B cell (primary cell): ENCODE measurements at regions not wholly inside any gene's neighbourhood (a gene's known extent, or its start where the extent isn't known, plus 50 kb on each side); places are given as distances from the start of the nearest gene placed in this dataset.

Source experiments
- ATAC-seq: fragments of 200-7000 bp; cut with Tn5 transposase; one replicate; pipeline ENCODE4 v1.10.0; 2021; ENCODE audit warnings: low read depth, mild to moderate bottlenecking, moderate number of reproducible peaks, moderate library complexity
- CTCF ChIA-PET: fragments of 350-600 bp; sonication (Branson Sonifier 250); formaldehyde crosslinking; loops from one replicate; lab custom pipeline; 2021; ENCODE audit warnings: antibody characterized with exemption, inconsistent platforms; lab: Charles Lee
- POLR2A ChIA-PET: fragments of 350-600 bp; sonication (Branson Sonifier 250); formaldehyde crosslinking; loops from one replicate; lab custom pipeline; 2021; ENCODE audit warnings: antibody characterized with exemption; lab: Charles Lee
- DNase-seq: peaks from one replicate; pipeline ENCODE4 v3.0.0; 2013
- H2AFZ ChIP-seq: 2 replicates; pipeline ENCODE4 v1.6.1; 2012; ENCODE audit warnings: mild to moderate bottlenecking, low read depth, low read length; ENCODE audit not compliant: insufficient read depth, poor library complexity, severe bottlenecking
- H3K27ac ChIP-seq, 2 donors: 1 replicate in 1 of 2; 2 replicates in 1 of 2; pipeline ENCODE4 v1.5.1; 2012 to 2013; ENCODE audit warnings: low read length in 2 of 2, mild to moderate bottlenecking in 2 of 2, moderate library complexity in 1 of 2
- H3K27me3 ChIP-seq, 4 experiments: fragments of 200-600 bp in 1 of 4; sonication (generic) in 1 of 4; replicated peaks in 1 of 4; 1 replicate in 2 of 4; 2 replicates in 2 of 4; pipeline versions ENCODE4 v1.6.1 to v1.7.0; 2013 to 2016; ENCODE audit warnings: low read length in 3 of 4, mild to moderate bottlenecking in 2 of 4, mixed read lengths in 1 of 4, moderate library complexity in 1 of 4; ENCODE audit not compliant: insufficient read depth in 4 of 4, control insufficient read depth in 3 of 4; ENCODE audit errors: control extremely low read depth in 1 of 4
- H3K36me3 ChIP-seq, 2 experiments: replicated peaks in 1 of 2; 1 replicate in 1 of 2; 2 replicates in 1 of 2; pipeline versions ENCODE4 v1.6.1 to v1.7.1; 2013; ENCODE audit warnings: low read length in 1 of 2; ENCODE audit not compliant: insufficient read depth in 2 of 2, control insufficient read depth in 1 of 2; ENCODE audit errors: control extremely low read depth in 1 of 2, extremely low read depth in 1 of 2
- H3K4me1 ChIP-seq, 2 donors: fragments of 200-600 bp in 1 of 2; sonication (generic) in 1 of 2; 1 replicate in 1 of 2; 2 replicates in 1 of 2; pipeline versions ENCODE4 v1.5.1 to v1.6.1; 2013 to 2017; ENCODE audit warnings: low read length in 2 of 2; ENCODE audit not compliant: control insufficient read depth in 2 of 2, insufficient read depth in 2 of 2
- H3K4me2 ChIP-seq: replicated peaks from 2 replicates; pipeline ENCODE3; 2012; ENCODE audit warnings: mild to moderate bottlenecking, low read depth, low read length; ENCODE audit not compliant: poor library complexity, severe bottlenecking
- H3K4me3 ChIP-seq, 5 experiments: fragments of 200-600 bp in 1 of 5; sonication (generic) in 1 of 5; 1 replicate in 3 of 5; 2 replicates in 2 of 5; pipeline versions ENCODE4 v1.5.1 to v1.7.0; 2011 to 2016; ENCODE audit warnings: low read length in 4 of 5, mild to moderate bottlenecking in 4 of 5, low read depth in 2 of 5, control low read depth in 1 of 5, moderate library complexity in 1 of 5; ENCODE audit not compliant: insufficient read depth in 1 of 5; ENCODE audit errors: control extremely low read depth in 1 of 5, extremely low read depth in 1 of 5
- H3K79me2 ChIP-seq: fragments of 200-600 bp; sonication (generic); one replicate; pipeline ENCODE4 v1.6.0; 2016; ENCODE audit warnings: low read length; ENCODE audit not compliant: control insufficient read depth, insufficient read depth
- H3K9ac ChIP-seq: fragments of 200-600 bp; sonication (generic); 2 replicates; pipeline ENCODE4 v1.6.1; 2017; ENCODE audit warnings: mild to moderate bottlenecking, low read length, moderate library complexity
- H3K9me3 ChIP-seq, 3 donors: one replicate each; pipeline versions ENCODE4 v1.6.1 to v1.7.1; 2013; ENCODE audit warnings: low read length in 2 of 3; ENCODE audit not compliant: control insufficient read depth in 2 of 3, insufficient read depth in 1 of 3; ENCODE audit errors: control extremely low read depth in 1 of 3
- H4K20me1 ChIP-seq: 2 replicates; pipeline ENCODE4 v1.6.0; 2012; ENCODE audit warnings: mild to moderate bottlenecking, low read length; ENCODE audit not compliant: insufficient read depth, control insufficient read depth, poor library complexity, severe bottlenecking
- H3K27ac Mint-ChIP-seq: one replicate; pipeline ENCODE4 v1.8.0; 2021; ENCODE audit warnings: mixed read lengths
- H3K27me3 Mint-ChIP-seq: one replicate; pipeline ENCODE4 v1.8.0; 2021; ENCODE audit warnings: mixed read lengths
- H3K4me1 Mint-ChIP-seq: one replicate; pipeline ENCODE4 v1.8.0; 2021; ENCODE audit warnings: mixed read lengths
- H3K4me3 Mint-ChIP-seq: one replicate; pipeline ENCODE4 v1.8.0; 2021; ENCODE audit warnings: mixed read lengths
- H3K9me3 Mint-ChIP-seq: one replicate; pipeline ENCODE4 v1.8.0; 2022; ENCODE audit warnings: mixed read lengths; ENCODE audit not compliant: insufficient read depth
- EZH2 ChIP-seq: IDR thresholded peaks from 2 replicates; pipeline ENCODE4 v1.6.1; 2012; ENCODE audit warnings: borderline replicate concordance, low read depth, mild to moderate bottlenecking, moderate library complexity, low read length; ENCODE audit not compliant: insufficient read depth, poor library complexity, severe bottlenecking
- WGBS: methylation state at CpG from one replicate; pipeline ENCODE4 v1.1.5; 2013; ENCODE audit warnings: missing lambda C conversion rate; ENCODE audit not compliant: insufficient coverage; 5-methylcytosine and 5-hydroxymethylcytosine counted together
- intact Hi-C: fragments of 100-400 bp; cut with micrococcal nuclease; formaldehyde crosslinking; loops from one replicate; pipeline ENCODE4 v1.10.0; 2022
- TF ChIP-seq, protein P1 (sequence below): fragments of 200-600 bp; IDR thresholded peaks from one replicate; pipeline ENCODE4 v1.8.0; 2022; ENCODE audit warnings: antibody characterized with exemption, mild to moderate bottlenecking

DNA sequence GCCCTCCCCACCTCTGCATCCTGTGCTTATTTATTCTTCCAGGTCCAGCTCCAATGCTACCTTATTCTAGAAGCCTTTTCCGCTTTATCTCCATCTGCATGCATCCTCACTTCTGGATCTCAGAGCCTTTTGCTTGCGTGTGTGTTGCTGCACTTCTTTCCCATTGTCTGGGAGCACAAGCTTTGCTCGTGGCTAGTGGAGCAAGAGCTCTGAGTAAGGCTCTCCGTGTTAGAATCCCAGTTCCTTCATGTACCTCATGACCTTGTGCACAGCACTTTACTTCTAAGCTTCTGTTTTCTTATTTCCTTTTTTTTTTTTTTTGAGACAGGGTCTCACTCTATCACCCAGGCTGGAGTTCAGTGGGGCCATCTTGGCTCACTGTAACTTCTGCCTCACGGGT is 140.0 kb upstream of the POU3F1 start:
- DNase-seq (no peak), ATAC-seq (no peak)
- POLR2A ChIA-PET: interaction anchor here (0.6 kb wide), 1 partner anchor 312 kb away, joined by 3 read pairs; no protein-coding TSS in a partner anchor
- 89% methylated on average over 2 of the region's 5 CpGs for WGBS
- Histone ChIP-seq H3K36me3 (no peaks in the 10 kb centered on the region), H3K27ac (no peak overlapping the region), H4K20me1 (no peaks in the 10 kb centered on the region), H3K79me2 (no peaks in the 10 kb centered on the region), H3K4me3 (no peak overlapping the region), H3K9ac (no peak overlapping the region), H2AFZ (no peak overlapping the region), H3K27me3 (peaks cover 0 to 9% (median 2%) of the 10 kb centered on the region in 4 experiments), H3K4me1 (peaks cover 3 to 10% of the 10 kb centered on the region in 2 donors), H3K9me3 (no peaks in the 10 kb centered on the region), H3K4me2 (no peak overlapping the region)
- CTCF ChIA-PET: interaction anchor here (1.2 kb wide), 1 partner anchor 31 kb away, joined by 4 read pairs; no protein-coding TSS in a partner anchor
- TF ChIP-seq EZH2: no peak
- TF ChIP-seq, protein P1, sequence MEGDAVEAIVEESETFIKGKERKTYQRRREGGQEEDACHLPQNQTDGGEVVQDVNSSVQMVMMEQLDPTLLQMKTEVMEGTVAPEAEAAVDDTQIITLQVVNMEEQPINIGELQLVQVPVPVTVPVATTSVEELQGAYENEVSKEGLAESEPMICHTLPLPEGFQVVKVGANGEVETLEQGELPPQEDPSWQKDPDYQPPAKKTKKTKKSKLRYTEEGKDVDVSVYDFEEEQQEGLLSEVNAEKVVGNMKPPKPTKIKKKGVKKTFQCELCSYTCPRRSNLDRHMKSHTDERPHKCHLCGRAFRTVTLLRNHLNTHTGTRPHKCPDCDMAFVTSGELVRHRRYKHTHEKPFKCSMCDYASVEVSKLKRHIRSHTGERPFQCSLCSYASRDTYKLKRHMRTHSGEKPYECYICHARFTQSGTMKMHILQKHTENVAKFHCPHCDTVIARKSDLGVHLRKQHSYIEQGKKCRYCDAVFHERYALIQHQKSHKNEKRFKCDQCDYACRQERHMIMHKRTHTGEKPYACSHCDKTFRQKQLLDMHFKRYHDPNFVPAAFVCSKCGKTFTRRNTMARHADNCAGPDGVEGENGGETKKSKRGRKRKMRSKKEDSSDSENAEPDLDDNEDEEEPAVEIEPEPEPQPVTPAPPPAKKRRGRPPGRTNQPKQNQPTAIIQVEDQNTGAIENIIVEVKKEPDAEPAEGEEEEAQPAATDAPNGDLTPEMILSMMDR: no peak
- Mint-ChIP-seq H3K27me3 (peaks cover 16% of the 10 kb centered on the region), H3K9me3 (peaks cover 4% of the 10 kb centered on the region), H3K4me1 (peaks cover 11% of the 10 kb centered on the region), H3K4me3 (no peak overlapping the region), H3K27ac (no peak overlapping the region)
- intact Hi-C loops: no loop called here

DNA sequence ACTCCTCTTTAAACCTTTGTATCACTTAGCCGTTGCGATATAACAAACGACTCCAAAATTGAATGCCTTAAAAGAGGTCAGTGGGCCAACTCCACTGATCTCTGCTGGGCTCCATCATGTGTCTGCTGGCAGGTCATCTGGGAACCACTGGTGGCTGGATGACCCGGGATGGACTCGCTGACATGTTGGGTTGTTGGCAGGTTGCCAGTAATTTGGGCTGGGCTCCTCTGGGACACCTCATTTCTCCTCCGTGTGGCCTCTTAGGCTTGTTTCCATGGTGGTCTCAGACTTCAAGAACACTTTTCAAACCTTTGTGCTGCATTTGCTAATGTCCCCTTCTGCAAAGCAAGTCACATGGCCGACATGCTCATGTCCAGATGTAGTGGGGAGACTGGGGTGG is 139.3 kb upstream of the POU3F1 start:
- Histone ChIP-seq H3K4me3 (no peak overlapping the region), H3K4me2 (no peak overlapping the region), H3K9me3 (no peaks in the 10 kb centered on the region), H3K27ac (no peak overlapping the region), H3K9ac (no peak overlapping the region), H3K4me1 (peaks cover 0 to 4% of the 10 kb centered on the region in 2 donors), H3K27me3 (peaks cover 0 to 9% (median 2%) of the 10 kb centered on the region in 4 experiments), H3K36me3 (no peaks in the 10 kb centered on the region), H3K79me2 (no peaks in the 10 kb centered on the region), H2AFZ (no peak overlapping the region), H4K20me1 (no peaks in the 10 kb centered on the region)
- Mint-ChIP-seq H3K9me3 (peaks cover 4% of the 10 kb centered on the region), H3K4me3 (no peak overlapping the region), H3K27me3 (peaks cover 16% of the 10 kb centered on the region), H3K4me1 (peaks cover 6% of the 10 kb centered on the region), H3K27ac (no peak overlapping the region)
- TF ChIP-seq, protein P1: no peak
- TF ChIP-seq EZH2: no peak
- POLR2A ChIA-PET: no interaction called here
- ATAC-seq (no peak), DNase-seq (no peak)
- 94% methylated on average over 6 of the region's 7 CpGs for WGBS
- intact Hi-C loops: no loop called here
- CTCF ChIA-PET: interaction anchor here (1.2 kb wide), 1 partner anchor 30 kb away, joined by 4 read pairs; no protein-coding TSS in a partner anchor
